Cerebellar cortex (tissue), 1 donor: ENCODE measurements at regions not wholly inside any gene's neighbourhood (a gene's known extent, or its start where the extent isn't known, plus 50 kb on each side); places are given as distances from the start of the nearest gene placed in this dataset.
"Not testable (repeated sequence)": the region's sequence is repeated elsewhere in the genome, so short reads cannot be mapped to it uniquely, and the experiment has no call there.

ENCODE experiments used
- DNase-seq: peaks from one replicate; pipeline ENCODE4 v3.0.0-alpha.2; 2015; ENCODE audit warnings: low spot score

GRCh38 chr3:48101301-48101650 is 85.1 kb upstream of the MAP4 start:
- DNase-seq = not testable (repeated sequence)

- no peak for DNase-seq
These were observed 76.1 kb upstream of the MAP4 start for GRCh38 chr3:48092270-48092669.

DNA sequence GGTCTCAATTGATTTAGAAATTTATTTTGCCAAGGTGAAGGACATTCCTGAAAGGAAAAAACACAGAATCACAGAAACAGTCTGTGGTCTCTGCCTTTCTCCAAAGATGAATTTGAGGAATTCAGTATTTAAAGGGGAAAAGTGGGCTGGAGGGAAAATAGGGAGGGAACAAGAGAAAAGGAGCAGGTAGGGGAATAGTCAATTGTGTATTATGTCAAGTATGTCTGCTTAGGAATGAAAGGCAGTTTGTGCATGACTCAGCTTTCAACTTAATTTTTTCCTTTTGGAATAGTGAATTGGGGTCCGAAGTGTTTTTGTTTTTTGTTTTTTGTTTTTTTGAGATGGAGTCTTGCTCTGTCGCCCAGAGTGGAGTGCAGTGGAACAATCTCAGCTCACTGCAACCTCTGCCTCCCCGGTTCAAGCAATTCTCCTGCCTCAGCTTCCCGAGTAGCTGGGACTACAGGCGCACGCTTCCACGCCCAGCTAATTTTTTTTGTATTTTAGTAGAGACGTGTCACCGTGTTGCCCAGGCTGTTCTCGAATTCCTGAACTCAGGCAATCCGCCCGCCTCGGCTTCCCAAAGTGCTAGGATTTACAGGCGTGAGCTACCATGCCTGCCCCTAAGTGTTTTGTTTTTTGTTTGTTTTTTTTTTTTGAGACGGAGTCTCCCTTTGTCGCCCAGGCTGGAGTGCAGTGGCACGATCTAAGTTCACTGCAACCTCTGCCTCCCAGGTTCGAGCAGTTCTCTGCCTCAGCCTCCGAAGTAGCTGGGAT is 74.1 kb upstream of the MAP4 start:
- DNase-seq = no peak

DNA sequence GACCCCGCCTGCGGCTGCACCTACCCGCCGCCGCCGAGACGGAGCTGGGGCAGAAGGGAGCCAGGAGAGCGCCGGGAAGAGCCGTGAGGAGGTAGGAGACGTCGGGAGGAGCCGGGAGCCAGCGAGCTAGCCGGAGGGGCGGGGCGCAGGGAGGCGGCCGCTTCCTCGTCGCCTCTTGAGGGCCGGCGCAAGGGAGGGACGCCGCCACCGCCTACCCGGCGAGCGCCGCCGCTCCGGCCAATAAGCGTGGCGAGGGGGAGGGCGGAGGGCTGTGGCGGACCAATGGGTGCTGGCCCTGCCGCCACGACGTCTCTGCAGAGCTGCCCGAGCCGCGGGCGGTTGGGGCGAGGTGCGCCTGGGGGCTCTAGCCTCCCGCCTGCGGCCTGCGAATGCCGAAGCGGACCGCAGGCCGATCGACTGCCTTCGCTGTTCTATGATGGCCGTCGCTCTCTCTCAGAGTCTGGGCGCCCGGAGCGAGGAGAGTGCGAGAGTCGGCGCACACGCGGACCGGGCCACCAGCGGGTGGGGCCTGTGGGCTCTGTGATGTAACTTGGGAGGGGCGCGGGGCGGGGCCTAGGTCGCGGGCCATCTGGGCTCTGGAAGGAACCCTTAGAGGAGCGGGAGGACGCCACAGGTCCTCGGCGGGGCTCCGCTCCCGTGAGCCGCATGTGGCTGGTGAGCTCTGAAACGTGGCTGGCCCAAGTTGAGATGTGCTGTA is 72.7 kb upstream of the MAP4 start:
- peak; percentile 96 for DNase-seq

DNA sequence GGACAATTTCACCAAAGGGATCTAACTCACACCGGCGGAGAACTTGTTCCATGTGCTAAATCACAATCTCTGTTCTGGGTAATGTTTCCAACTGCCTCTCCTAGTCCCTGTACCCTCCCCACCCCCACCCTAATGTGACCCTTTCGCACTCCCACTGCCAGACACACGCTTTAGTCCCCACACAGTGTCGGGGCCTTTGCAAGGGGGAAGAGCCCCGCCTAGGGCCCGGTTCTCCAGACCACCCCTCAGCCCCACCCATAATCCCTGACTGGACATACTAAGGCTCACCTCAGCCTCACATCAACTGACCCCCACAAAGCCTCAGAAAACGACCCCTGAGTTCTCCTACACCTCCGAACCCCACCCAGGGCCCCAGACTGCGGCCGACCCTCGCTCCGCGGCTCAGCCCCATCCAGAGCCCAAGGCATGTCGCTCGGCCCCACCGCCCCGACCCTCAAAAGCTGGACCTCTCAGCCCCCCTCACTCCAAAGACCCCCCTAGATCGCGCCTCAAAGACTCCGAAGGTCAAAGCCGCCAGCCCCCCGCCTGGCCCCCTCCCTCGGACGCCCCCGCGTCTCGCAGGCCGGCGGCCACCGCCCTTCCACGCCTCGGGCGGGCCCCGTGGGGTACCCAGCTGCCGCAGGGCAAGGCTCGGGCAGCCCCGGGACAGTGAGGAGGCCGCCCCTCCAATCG is 72.0 kb upstream of the MAP4 start:
- peak; percentile 52 for DNase-seq

GRCh38 chr3:48086705-48087104 is 70.5 kb upstream of the MAP4 start:
- no peak for DNase-seq

- no peak for DNase-seq
These were observed 68.7 kb upstream of the MAP4 start for GRCh38 chr3:48084929-48085328.

GRCh38 chr3:48084170-48084569 is 68.0 kb upstream of the MAP4 start:
- DNase-seq = no peak

GRCh38 chr3:48082580-48083184 is 66.5 kb upstream of the MAP4 start:
- no peak for DNase-seq

GRCh38 chr3:48077815-48078214 is 61.6 kb upstream of the MAP4 start:
- DNase-seq = no peak

GRCh38 chr3:48070030-48070429 is 53.8 kb upstream of the MAP4 start:
- DNase-seq = no peak

DNA sequence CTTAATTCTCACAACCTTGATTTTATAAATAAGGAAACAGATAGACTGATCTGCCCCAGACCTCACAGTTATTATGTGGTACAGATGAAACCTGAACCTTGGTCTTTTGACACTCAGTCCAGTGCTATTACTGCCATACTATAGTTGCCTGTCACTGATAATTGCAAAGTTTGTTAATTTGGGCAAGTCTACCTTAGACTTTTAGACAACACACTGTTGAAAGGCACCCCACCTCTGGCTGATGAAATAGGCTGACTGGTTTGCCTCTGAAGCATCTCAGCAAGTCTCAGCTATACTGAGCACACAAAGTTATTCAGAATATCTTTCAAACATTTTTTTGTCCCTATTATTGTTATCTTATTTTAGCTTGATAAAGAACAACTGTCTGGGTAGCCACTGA is 53.1 kb upstream of the MAP4 start:
- DNase-seq = no peak

GRCh38 chr3:48068886-48069285 is 52.7 kb upstream of the MAP4 start:
- DNase-seq = no peak

DNA sequence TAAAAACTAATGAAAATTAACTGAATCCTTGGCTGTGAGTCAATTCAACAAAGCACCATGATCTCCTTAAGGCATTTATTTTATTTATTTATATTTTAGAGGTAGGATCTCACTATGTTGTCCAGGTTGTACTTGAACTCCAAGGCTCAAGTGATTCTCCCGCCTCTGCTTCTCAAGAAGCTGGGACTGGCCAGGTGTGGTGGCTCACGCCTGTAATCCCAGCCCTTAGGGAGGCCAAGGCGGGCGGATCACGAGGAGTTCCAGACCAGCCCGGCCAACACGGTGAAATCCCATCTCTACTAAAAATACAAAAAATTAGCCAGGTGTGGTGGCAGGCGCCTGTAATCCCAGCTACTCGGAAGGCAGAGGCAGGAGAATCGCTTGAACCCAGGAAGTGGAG is 52.1 kb upstream of the MAP4 start:
- not testable (repeated sequence) for DNase-seq

- no peak for DNase-seq
These were observed 51.1 kb upstream of the MAP4 start for GRCh38 chr3:48067271-48067670.
